Left hindlimb (tissue), 1 donor: ENCODE measurements at regions not wholly inside any gene's neighbourhood (a gene's known extent, or its start where the extent isn't known, plus 50 kb on each side); places are given as distances from the start of the nearest gene placed in this dataset.
"Not testable (repeated sequence)": the region's sequence is repeated elsewhere in the genome, so short reads cannot be mapped to it uniquely, and the experiment has no call there.

ENCODE experiments used
- DNase-seq: peaks from one replicate; pipeline ENCODE4 v3.0.0-alpha.2; 2018

DNA sequence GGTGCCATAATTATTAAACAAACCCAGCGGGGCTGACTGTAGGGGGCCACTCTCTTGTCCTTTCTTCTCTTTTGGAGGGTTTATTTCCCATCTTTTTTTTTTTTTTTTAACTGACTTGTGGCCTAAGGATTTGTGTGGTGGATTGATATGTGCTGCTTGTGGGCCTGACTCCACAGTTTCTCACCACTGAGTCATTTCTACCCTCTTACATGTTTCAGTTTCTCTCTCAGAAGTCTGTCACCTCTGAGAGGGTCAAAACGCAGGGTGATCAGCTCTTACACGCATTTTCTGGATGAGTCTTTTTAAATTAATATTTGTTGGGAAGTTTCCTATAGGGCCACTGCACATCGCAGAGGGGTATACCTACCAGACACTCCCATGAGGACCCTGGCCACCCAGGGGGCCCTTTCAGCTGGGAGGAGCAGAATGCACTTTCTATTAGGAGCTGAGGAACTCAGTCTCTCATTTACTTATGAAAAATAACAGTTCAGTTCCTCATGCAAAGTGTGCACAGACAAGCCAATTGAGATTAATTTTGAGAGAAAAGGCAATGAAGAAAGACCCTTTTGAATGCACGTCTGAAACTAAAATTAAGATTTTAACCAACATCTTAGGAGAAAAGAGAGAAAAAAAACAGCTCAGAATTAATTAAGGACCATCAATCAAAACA lies 407.9 kb downstream of the TECRL start:
- DNase-seq, result no peak

- no peak for DNase-seq
Measured at GRCh38 chr4:64000241-64000640, 409.0 kb downstream of the TECRL start.

GRCh38 chr4:63986253-63986652 lies 423.0 kb downstream of the TECRL start:
- no peak for DNase-seq

- no peak for DNase-seq
Measured at GRCh38 chr4:63983224-63983623, 426.0 kb downstream of the TECRL start.

- no peak for DNase-seq
Measured at GRCh38 chr4:63965875-63966274, 443.4 kb downstream of the TECRL start.

- not testable (repeated sequence) for DNase-seq
Measured at GRCh38 chr4:63942706-63943286, 466.5 kb downstream of the TECRL start.

- DNase-seq, result no peak
Measured at GRCh38 chr4:63937961-63938360, 471.3 kb downstream of the TECRL start.

- DNase-seq, result no peak
Measured at GRCh38 chr4:63922146-63922545, 487.1 kb downstream of the TECRL start.

- no peak for DNase-seq
Measured at GRCh38 chr4:63921561-63921960, 487.7 kb downstream of the TECRL start.

GRCh38 chr4:63919636-63920365 lies 489.4 kb downstream of the TECRL start:
- DNase-seq, result no peak

GRCh38 chr4:63906660-63907183 lies 502.5 kb downstream of the TECRL start:
- no peak for DNase-seq

DNA sequence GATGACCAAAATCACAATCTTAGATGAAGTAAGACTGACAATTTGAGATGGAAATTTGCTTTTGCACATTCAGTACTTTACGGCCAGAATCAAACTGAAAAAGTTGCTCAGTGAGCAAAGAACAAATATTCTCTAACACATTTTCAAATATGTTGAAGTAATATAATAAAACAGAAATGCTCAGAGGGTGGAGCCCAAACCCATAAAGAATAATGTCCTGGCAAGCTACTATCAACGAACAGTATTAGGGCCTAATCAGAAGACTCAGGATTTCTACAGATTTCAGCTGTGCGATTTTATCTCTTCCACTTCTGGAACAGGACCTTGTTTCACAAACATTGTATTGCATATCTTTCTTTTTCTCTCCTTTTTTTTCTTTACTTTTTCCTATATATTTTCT lies 505.0 kb downstream of the TECRL start:
- DNase-seq, result no peak

- no peak for DNase-seq
Measured at GRCh38 chr4:63901304-63901703, 507.9 kb downstream of the TECRL start.

DNA sequence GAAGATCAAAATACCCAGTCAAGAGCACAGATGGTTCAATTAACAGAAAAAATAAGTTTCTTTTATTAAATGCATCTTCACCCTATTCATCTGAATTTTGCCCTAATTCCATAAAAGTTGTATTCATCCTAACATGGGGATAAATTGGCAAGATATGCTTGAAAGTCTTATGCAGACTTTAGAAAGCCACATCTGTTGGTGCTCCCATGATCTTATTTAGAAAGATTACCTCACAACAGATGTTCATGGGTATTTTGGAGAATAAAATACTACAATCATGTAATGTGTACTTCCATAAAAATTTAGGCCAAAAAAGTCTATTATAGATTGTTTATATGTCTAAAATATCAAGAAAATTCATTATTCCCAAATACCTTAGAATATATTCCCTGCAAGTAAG lies 510.3 kb downstream of the TECRL start:
- no peak for DNase-seq

DNA sequence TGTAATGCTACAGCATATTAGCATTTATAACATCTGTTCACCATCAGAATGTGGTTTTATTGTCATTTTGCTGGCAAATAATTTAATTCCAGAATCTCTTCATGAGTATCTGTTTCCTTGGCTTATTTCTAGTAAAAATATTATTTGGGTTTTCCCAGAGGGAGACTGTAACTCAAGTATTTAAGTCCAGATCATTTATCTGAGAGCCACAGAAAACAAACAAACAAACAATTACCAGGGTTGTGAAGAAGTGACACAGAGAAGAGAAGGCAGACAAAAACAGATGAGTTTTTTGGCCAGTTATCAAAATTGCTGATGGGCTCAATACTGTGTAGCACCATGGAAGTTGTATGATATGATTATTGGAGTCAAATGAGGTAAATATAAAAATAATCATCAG lies 515.1 kb downstream of the TECRL start:
- DNase-seq, result no peak

- no peak for DNase-seq
Measured at GRCh38 chr4:63869370-63869769, 539.9 kb downstream of the TECRL start.

- no peak for DNase-seq
Measured at GRCh38 chr4:63851496-63851895, 557.8 kb downstream of the TECRL start.

GRCh38 chr4:63841266-63841665 lies 568.0 kb downstream of the TECRL start:
- DNase-seq, result no peak

DNA sequence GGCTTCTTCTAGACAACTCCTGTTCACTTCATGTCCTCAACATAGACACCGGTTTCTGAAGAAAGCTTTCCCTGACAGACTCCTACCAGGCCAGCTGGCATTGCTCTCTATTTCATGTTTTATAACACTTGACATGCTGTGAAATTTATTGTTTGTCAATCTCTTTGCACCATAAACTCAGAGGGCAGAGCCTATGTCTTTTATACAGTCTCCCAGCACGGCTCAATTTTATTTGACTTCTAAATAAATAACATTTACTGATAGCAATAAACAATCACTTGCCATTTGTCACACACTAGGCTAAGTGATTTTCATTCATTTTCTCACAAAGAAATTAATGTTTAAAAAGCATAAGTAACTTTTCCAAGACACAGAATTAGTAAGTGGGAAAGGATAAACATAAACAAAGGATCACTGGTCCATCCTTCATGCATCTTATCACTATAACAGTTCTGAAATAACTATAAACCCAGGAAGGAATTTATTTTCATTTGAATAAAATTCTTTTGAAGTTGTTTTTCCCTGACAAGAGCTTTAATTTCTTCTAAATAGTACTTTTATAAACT lies 577.6 kb downstream of the TECRL start:
- no peak for DNase-seq

- no peak for DNase-seq
Measured at GRCh38 chr4:63817196-63817865, 591.9 kb downstream of the TECRL start.

- no peak for DNase-seq
Measured at GRCh38 chr4:63814171-63814964, 594.9 kb downstream of the TECRL start.

GRCh38 chr4:63799166-63799565 lies 610.1 kb downstream of the TECRL start:
- no peak for DNase-seq
